RWPE1 (cell line): ENCODE measurements at regions not wholly inside any gene's neighbourhood (a gene's known extent, or its start where the extent isn't known, plus 50 kb on each side); places are given as distances from the start of the nearest gene placed in this dataset.
"Not testable (repeated sequence)": the region's sequence is repeated elsewhere in the genome, so short reads cannot be mapped to it uniquely, and the experiment has no call there.

Experiments used
- CTCF ChIA-PET: fragments of 350-600 bp; sonication (Branson Sonifier 250); formaldehyde crosslinking; extraction: SDS; loops from one replicate; lab custom pipeline; 2021; lab: Yijun Ruan, JAX
- POLR2A ChIA-PET: fragments of 400-600 bp; formaldehyde crosslinking; extraction: SDS; loops from one replicate; lab custom pipeline; 2020; ENCODE audit warnings: antibody characterized with exemption; ENCODE audit not compliant: low non-redundant PET; lab: Yijun Ruan, JAX
- DNase-seq: peaks from one replicate; pipeline ENCODE4 v3.0.0; 2012; ENCODE audit warnings: low spot score
- H3K27ac ChIP-seq: fragments of 450-650 bp; 2 replicates; pipeline ENCODE4 v1.5.1; 2017
- TF ChIP-seq, protein P1 (sequence below): fragments of 450-650 bp; conservative IDR thresholded peaks from 2 replicates; pipeline ENCODE4 v1.5.1; 2017; ENCODE audit warnings: low read depth, mild to moderate bottlenecking

DNA sequence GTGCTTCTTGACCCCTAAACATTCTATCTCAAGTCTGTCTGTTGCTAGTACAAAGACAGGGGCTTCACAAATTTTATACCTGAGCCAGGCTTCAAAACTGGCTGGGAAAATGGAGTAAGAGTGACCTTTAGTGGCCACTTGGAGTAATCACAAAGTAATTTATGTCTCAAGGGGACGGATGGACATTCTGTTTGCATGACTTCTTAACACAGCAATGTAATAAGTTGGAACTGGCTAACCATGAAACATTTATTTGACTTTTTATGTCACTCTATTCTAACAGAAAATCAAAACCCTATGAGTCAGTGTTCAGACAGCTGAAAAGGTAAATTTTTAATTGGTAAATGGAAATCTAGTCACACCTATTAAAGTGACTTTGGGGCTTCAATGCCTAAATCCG is 600.6 kb downstream of the ANKRD50 start:
- TF ChIP-seq, protein P1, sequence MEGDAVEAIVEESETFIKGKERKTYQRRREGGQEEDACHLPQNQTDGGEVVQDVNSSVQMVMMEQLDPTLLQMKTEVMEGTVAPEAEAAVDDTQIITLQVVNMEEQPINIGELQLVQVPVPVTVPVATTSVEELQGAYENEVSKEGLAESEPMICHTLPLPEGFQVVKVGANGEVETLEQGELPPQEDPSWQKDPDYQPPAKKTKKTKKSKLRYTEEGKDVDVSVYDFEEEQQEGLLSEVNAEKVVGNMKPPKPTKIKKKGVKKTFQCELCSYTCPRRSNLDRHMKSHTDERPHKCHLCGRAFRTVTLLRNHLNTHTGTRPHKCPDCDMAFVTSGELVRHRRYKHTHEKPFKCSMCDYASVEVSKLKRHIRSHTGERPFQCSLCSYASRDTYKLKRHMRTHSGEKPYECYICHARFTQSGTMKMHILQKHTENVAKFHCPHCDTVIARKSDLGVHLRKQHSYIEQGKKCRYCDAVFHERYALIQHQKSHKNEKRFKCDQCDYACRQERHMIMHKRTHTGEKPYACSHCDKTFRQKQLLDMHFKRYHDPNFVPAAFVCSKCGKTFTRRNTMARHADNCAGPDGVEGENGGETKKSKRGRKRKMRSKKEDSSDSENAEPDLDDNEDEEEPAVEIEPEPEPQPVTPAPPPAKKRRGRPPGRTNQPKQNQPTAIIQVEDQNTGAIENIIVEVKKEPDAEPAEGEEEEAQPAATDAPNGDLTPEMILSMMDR, result peak; percentile 70

DNA sequence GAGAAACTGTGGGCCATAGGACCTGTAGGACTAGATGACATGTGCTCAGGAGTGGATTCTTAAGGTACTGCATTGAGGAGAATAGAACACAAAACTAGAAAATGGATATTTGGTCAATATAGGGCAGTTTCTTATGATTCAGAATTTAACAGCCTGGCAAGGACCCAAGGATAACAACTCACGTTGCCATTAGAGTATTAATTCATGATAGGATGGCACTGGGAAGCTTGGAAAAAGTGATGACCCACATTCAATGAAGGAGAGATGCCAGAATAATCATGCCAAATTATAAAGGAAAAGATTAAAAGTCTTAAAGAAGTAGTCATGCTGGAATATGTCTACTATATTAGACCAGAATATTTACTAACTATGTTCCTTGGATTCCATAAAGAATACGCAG is 594.5 kb downstream of the ANKRD50 start:
- CTCF ChIA-PET, result no interaction called here
- no peak overlapping the region for H3K27ac ChIP-seq
- POLR2A ChIA-PET, result no interaction called here
- DNase-seq, result no peak
- TF ChIP-seq, protein P1, result no peak

More for the DNA sequence above, 600.6 kb downstream of the ANKRD50 start:
- H3K27ac ChIP-seq, result no peak overlapping the region
- peak; percentile 29 for DNase-seq
- ChIA-PET POLR2A (no interaction called here), CTCF (interaction anchor here (0.8 kb wide), 1 partner anchor 12 kb away, joined by 3 read pairs; no protein-coding TSS in a partner anchor)

DNA sequence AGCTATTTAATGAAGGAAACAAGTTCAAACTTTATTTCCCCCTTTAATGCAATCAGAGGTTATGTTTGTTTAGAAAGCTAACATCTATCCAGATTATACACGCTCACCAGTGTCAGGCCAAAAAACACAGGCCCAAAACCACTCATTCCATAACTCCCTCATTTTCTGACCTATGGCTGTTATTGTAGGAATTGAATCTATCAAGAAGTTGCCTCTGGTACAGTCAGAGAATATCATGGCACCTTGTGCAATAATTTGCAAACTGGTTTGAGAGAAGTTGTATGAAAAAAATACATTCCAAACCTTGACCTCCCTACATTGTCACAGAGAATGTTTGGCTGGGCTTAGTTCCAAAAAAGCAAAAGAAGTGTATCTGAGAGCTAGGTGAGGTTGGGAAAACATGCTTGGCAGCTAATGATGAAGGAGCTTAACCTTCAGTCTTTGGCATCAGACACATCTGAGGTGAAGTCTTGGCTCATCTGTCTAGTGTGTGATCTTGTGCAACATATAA is 591.0 kb downstream of the ANKRD50 start:
- CTCF ChIA-PET, result no interaction called here
- H3K27ac ChIP-seq, result no peak overlapping the region
- TF ChIP-seq, protein P1, result no peak
- DNase-seq, result no peak
- POLR2A ChIA-PET, result no interaction called here

DNA sequence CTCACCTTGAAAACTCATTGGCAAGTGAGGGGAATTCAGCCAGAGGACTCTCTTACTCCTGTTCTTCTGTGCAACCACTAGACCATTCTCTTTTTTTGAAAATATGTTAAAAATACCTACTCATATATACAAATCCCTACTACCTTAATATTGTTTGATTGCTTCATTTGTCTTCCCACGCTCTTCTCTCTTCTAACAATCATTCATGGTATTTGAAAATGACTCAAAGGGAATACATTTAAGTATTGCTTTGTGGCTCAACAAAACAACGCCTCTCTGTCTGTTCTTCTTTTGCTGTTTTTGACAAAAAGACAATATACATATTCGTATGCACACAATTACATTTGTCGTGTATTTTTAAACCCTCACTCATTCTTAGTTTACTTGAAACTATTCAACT is 589.4 kb downstream of the ANKRD50 start:
- TF ChIP-seq, protein P1, result no peak
- POLR2A ChIA-PET, result interaction anchor here (0.6 kb wide), 1 partner anchor 1038 kb away, joined by 3 read pairs; no protein-coding TSS in a partner anchor
- no peak for DNase-seq
- CTCF ChIA-PET, result interaction anchor here (1.2 kb wide), 1 partner anchor 12 kb away, joined by 3 read pairs; no protein-coding TSS in a partner anchor
- no peak overlapping the region for H3K27ac ChIP-seq

DNA sequence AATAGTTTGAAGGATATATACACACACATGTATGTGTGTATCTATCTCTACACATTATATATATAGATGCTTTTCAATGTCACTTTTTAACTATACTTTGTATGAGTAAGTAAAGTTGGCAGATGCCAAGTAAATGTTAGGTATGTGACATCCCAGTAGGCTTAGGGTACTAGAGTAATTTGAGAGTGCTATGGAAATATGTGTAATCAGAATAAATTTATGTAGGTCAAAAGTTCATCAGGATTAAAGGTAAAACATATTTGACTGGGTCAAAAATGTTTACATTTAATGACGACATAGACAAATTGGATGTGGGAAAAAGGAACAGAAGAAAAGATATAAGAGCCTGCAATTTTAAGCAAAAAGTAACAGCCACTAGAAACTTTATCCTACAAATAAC is 588.8 kb downstream of the ANKRD50 start:
- H3K27ac ChIP-seq, result no peak overlapping the region
- TF ChIP-seq, protein P1, result no peak
- CTCF ChIA-PET, result interaction anchor here (1.2 kb wide), 1 partner anchor 12 kb away, joined by 3 read pairs; no protein-coding TSS in a partner anchor
- DNase-seq, result no peak
- POLR2A ChIA-PET, result no interaction called here

DNA sequence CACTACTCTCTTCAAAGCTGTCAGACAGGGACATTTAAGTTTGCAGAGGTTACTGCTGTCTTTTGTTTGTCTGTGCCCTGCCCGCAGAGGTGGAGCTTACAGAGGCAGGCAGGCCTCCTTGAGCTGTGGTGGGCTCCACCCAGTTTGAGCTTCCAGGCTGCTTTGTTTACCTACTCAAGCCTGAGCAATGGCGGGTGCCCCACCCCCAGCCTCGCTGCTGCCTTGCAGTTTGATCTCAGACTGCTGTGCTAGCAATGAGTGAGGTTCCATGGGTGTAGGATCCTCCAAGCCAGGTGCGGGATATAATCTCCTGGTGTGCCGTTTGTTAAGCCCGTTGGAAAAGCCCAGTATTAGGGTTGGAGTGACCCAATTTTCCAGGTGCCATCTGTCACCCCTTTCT is 581.2 kb downstream of the ANKRD50 start:
- DNase-seq, H3K27ac ChIP-seq, POLR2A ChIA-PET, CTCF ChIA-PET: not testable (repeated sequence)

DNA sequence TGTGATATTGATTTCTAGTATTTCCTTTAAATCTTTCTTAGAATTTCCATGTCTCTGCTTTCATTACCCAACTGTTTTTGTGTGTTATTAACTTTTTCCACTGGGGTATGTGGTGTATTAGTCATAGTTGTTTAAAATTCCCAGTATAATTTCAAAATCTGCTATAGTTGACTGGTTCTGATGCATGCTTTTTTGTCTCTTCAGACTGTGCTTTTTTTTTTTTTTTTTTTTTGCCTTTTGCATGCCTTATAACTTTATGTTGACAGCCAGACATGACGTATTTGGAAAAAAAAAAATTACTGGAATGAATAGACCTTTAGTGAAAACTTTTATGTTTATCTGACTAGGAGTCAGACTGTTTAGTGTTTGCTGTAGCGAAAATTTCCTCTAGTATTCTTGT is 580.4 kb downstream of the ANKRD50 start:
- DNase-seq, result no peak
- CTCF ChIA-PET, result no interaction called here
- POLR2A ChIA-PET, result no interaction called here
- H3K27ac ChIP-seq, result no peak overlapping the region
- TF ChIP-seq, protein P1, result no peak
